ENCODE measurements at regions not wholly inside any gene's neighbourhood (a gene's known extent, or its start where the extent isn't known, plus 50 kb on each side); places are given as distances from the start of the nearest gene placed in this dataset.
"Not testable (repeated sequence)": the region's sequence is repeated elsewhere in the genome, so short reads cannot be mapped to it uniquely, and the experiment has no call there.

GRCh38 chr10:47647523-47648101, 115.8 kb downstream of the SYT15B start:
- in situ Hi-C loops (cut with HindIII; ENCODE audit: low pct_ligation_motif_present, low pct_unique_long_range_greater_than_20kb, low sequenced_read_pairs); DNase-seq: not testable (repeated sequence)

- in situ Hi-C loops (cut with HindIII; ENCODE audit: low pct_ligation_motif_present, low pct_unique_long_range_greater_than_20kb, low sequenced_read_pairs); DNase-seq: not testable (repeated sequence)
These were observed 116.6 kb downstream of the SYT15B start for GRCh38 chr10:47646686-47647273.

GRCh38 chr10:47626975-47627374, 103.5 kb upstream of the AGAP9 start:
- in situ Hi-C loops (cut with HindIII; ENCODE audit: low pct_ligation_motif_present, low pct_unique_long_range_greater_than_20kb, low sequenced_read_pairs); DNase-seq: not testable (repeated sequence)

GRCh38 chr10:47622719-47623118, 99.3 kb upstream of the AGAP9 start:
- DNase-seq; in situ Hi-C loops (cut with HindIII; ENCODE audit: low pct_ligation_motif_present, low pct_unique_long_range_greater_than_20kb, low sequenced_read_pairs): not testable (repeated sequence)

- DNase-seq, result peak; percentile 76
- in situ Hi-C loops (cut with HindIII; ENCODE audit: low pct_ligation_motif_present, low pct_unique_long_range_greater_than_20kb, low sequenced_read_pairs), result not testable (repeated sequence)
These were observed 96.0 kb upstream of the AGAP9 start for GRCh38 chr10:47619300-47620012.

GRCh38 chr10:47609311-47609710, 85.9 kb upstream of the AGAP9 start:
- DNase-seq; in situ Hi-C loops (cut with HindIII; ENCODE audit: low pct_ligation_motif_present, low pct_unique_long_range_greater_than_20kb, low sequenced_read_pairs): not testable (repeated sequence)

- in situ Hi-C loops (cut with HindIII; ENCODE audit: low pct_ligation_motif_present, low pct_unique_long_range_greater_than_20kb, low sequenced_read_pairs); DNase-seq: not testable (repeated sequence)
These were observed 82.6 kb upstream of the AGAP9 start for GRCh38 chr10:47605791-47606773.

- in situ Hi-C loops (cut with HindIII; ENCODE audit: low pct_ligation_motif_present, low pct_unique_long_range_greater_than_20kb, low sequenced_read_pairs); DNase-seq: not testable (repeated sequence)
These were observed 77.2 kb upstream of the AGAP9 start for GRCh38 chr10:47600604-47601003.

GRCh38 chr10:47600127-47600526, 76.7 kb upstream of the AGAP9 start:
- DNase-seq; in situ Hi-C loops (cut with HindIII; ENCODE audit: low pct_ligation_motif_present, low pct_unique_long_range_greater_than_20kb, low sequenced_read_pairs): not testable (repeated sequence)

GRCh38 chr10:47599657-47600056, 76.2 kb upstream of the AGAP9 start:
- not testable (repeated sequence) for DNase-seq

GRCh38 chr10:47593805-47594204, 70.4 kb upstream of the AGAP9 start:
- in situ Hi-C loops (cut with HindIII; ENCODE audit: low pct_ligation_motif_present, low pct_unique_long_range_greater_than_20kb, low sequenced_read_pairs); DNase-seq: not testable (repeated sequence)

More at GRCh38 chr10:47599657-47600056, 76.2 kb upstream of the AGAP9 start:
- in situ Hi-C loops (cut with HindIII; ENCODE audit: low pct_ligation_motif_present, low pct_unique_long_range_greater_than_20kb, low sequenced_read_pairs), result not testable (repeated sequence)

- in situ Hi-C loops (cut with HindIII; ENCODE audit: low pct_ligation_motif_present, low pct_unique_long_range_greater_than_20kb, low sequenced_read_pairs); DNase-seq: not testable (repeated sequence)
These were observed 69.7 kb upstream of the AGAP9 start for GRCh38 chr10:47593129-47593528.

- in situ Hi-C loops (cut with HindIII; ENCODE audit: low pct_ligation_motif_present, low pct_unique_long_range_greater_than_20kb, low sequenced_read_pairs); DNase-seq: not testable (repeated sequence)
These were observed 67.5 kb upstream of the AGAP9 start for GRCh38 chr10:47590956-47591355.

- DNase-seq; in situ Hi-C loops (cut with HindIII; ENCODE audit: low pct_ligation_motif_present, low pct_unique_long_range_greater_than_20kb, low sequenced_read_pairs): not testable (repeated sequence)
These were observed 67.1 kb upstream of the AGAP9 start for GRCh38 chr10:47590534-47590933.

GRCh38 chr10:47582051-47582450, 58.6 kb upstream of the AGAP9 start:
- in situ Hi-C loops (cut with HindIII; ENCODE audit: low pct_ligation_motif_present, low pct_unique_long_range_greater_than_20kb, low sequenced_read_pairs); DNase-seq: not testable (repeated sequence)

GRCh38 chr10:47580063-47580462, 56.6 kb upstream of the AGAP9 start:
- in situ Hi-C loops (cut with HindIII; ENCODE audit: low pct_ligation_motif_present, low pct_unique_long_range_greater_than_20kb, low sequenced_read_pairs), result not testable (repeated sequence)

GRCh38 chr10:47578547-47578946, 55.1 kb upstream of the AGAP9 start:
- DNase-seq; in situ Hi-C loops (cut with HindIII; ENCODE audit: low pct_ligation_motif_present, low pct_unique_long_range_greater_than_20kb, low sequenced_read_pairs): not testable (repeated sequence)

More at GRCh38 chr10:47580063-47580462, 56.6 kb upstream of the AGAP9 start:
- DNase-seq, result not testable (repeated sequence)
